Testis (tissue), 2 donors: ENCODE measurements at regions not wholly inside any gene's neighbourhood (a gene's known extent, or its start where the extent isn't known, plus 50 kb on each side); places are given as distances from the start of the nearest gene placed in this dataset.

Source experiments
- POLR2A ChIP-seq: fragments of 450-650 bp; IDR thresholded peaks from one replicate; pipeline ENCODE4 v1.6.1; 2017; ENCODE audit warnings: antibody characterized with exemption, mild to moderate bottlenecking, moderate library complexity
- TF ChIP-seq, protein P1 (sequence below), 3 experiments: fragments of 450-650 bp in 2 of 3; fragments of 200-600 bp in 1 of 3; sonication (generic) in 1 of 3; IDR thresholded peaks; one replicate each; pipeline ENCODE4 v1.5.1; 2016 to 2019; ENCODE audit warnings: antibody characterized with exemption in 3 of 3, mild to moderate bottlenecking in 2 of 3, moderate library complexity in 1 of 3

DNA sequence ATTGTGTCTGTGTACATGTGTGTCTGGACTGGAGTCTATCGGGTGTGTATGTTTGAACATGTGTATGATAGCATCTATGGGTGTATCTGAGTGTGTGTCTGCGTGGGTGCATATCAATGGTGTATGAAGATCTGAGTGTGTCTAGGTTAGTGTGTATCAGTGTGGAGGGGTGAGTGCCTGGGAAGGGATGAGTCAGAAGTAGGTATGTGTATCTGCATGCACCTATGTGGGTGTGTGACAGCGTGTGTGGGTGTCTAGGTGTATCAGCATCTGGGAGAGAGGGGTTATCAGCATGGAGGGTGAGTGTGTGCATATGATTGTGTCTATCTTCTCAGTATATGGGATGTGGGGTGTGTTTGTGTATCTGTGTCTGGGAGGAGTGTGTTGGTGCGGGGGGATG is 58.2 kb upstream of the LHX1 start:
- TF ChIP-seq, protein P1, sequence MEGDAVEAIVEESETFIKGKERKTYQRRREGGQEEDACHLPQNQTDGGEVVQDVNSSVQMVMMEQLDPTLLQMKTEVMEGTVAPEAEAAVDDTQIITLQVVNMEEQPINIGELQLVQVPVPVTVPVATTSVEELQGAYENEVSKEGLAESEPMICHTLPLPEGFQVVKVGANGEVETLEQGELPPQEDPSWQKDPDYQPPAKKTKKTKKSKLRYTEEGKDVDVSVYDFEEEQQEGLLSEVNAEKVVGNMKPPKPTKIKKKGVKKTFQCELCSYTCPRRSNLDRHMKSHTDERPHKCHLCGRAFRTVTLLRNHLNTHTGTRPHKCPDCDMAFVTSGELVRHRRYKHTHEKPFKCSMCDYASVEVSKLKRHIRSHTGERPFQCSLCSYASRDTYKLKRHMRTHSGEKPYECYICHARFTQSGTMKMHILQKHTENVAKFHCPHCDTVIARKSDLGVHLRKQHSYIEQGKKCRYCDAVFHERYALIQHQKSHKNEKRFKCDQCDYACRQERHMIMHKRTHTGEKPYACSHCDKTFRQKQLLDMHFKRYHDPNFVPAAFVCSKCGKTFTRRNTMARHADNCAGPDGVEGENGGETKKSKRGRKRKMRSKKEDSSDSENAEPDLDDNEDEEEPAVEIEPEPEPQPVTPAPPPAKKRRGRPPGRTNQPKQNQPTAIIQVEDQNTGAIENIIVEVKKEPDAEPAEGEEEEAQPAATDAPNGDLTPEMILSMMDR (IDR thresholded peaks at IDR 0.05): no peak
- TF ChIP-seq POLR2A: no peak
